PC-9 (cell line): ENCODE measurements at regions not wholly inside any gene's neighbourhood (a gene's known extent, or its start where the extent isn't known, plus 50 kb on each side); places are given as distances from the start of the nearest gene placed in this dataset.

Source experiments
- CTCF ChIP-seq: fragments of 200-600 bp; sonication (generic); conservative IDR thresholded peaks from 2 replicates; pipeline ENCODE4 v1.6.1; 2017; ENCODE audit warnings: mixed run types, antibody characterized with exemption, mild to moderate bottlenecking, moderate library complexity
- EZH2 ChIP-seq: fragments of 200-600 bp; sonication (generic); IDR thresholded peaks from 2 replicates; pipeline ENCODE4 v1.8.0; 2017; ENCODE audit warnings: antibody characterized with exemption, low read depth

- TF ChIP-seq CTCF (no peak), EZH2 (no peak)
Observed at GRCh38 chr6:165848086-165848426, 185.0 kb upstream of the PDE10A start.
